ENCODE measurements at regions not wholly inside any gene's neighbourhood (a gene's known extent, or its start where the extent isn't known, plus 50 kb on each side); places are given as distances from the start of the nearest gene placed in this dataset.

DNA sequence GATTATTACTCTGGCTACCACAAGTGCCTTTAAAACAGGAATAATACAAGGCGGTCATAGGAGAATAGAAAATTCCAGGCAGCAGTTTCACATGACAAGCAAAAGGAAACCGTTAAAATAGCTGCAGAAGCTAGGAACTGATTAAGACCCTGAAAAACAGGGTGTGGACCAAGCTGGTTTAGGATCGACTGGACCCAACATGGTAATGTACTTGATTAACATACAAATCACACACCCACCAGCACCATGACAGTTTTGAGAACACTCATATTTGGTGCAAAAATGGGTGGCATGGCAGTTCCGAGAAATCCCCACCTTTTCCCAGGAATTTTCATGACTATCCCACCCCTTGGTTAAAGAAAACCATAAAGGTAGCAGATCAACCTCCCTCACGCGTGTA is 51.9 kb upstream of the TMEM163 start:
- no peak for DNase-seq (ENCODE audit: low spot score)

DNA sequence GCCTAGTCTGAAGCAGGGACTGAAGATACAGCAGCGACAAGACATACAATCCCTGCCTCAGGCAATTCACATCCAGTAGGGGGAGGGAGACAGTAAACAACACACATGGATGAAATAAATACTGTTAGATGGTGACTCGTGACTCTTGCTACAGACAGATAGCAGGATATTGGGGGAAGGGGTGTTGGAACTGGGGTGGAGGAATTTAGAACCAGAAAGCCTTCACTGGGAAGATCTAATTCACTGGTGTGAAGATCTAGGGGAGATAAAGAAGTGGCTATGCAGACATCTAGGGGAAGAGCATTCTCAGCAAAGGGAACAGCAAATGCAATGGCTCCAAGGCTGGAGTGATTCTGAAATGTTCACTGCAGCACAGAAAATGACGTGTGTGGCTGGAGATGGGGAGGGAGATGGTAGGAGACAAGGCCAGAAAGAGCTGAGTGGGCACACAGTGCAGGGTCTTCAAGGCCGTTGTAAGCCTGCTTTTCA is 52.6 kb upstream of the TMEM163 start:
- no peak for DNase-seq (ENCODE audit: low spot score)

DNA sequence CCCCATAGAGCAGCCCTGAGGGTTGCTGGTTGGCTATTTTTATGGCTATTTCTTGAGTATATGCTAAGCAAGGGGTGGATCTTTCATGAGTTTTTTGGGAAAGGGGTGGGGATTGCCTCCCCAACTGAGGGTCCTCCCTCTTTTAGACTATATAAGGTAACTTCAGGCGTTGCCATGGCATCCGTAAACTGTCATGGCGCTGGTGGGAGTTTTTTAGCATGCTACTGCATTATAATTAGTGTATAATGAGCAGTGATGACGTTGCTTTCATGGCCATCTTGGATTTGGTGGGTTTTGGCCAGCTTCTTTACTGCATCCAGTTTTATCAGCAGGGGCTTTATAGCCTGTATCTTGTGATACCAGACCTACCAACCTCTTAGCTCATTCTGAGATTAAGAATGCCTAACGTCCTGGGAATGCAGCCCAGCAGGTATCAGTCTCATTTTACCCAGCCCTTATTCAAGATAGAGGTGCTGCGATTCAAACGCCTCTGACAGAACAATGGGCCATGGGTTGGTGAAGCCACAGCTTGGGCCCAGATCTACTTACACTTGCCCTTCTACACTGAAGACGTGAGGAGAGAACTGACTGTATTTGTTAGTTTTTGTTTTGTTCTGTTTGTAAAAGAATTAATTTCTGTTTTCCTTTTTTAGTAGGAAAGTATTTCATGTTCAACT is 53.8 kb upstream of the TMEM163 start:
- no peak for DNase-seq (ENCODE audit: low spot score)

DNA sequence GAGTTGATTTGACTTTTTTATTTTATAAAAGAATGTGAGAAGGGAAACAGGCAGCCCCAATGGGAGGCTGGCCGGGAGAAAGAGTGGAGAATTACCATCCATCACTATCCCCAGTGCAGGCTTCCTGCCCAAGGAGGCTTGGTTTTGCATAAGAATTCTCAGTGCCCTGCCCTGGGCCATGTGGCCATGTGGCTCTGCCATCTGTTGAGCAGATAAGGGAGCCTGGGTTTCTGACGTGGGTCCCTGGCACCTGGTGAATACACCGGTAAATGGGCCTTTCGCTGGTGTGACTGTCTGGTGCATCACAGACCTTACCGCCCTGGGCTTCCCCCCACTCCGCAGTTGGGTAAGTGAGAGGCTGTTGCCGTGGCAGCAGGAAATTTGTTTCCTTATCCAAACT is 54.5 kb upstream of the TMEM163 start:
- no peak for DNase-seq (ENCODE audit: low spot score)

DNA sequence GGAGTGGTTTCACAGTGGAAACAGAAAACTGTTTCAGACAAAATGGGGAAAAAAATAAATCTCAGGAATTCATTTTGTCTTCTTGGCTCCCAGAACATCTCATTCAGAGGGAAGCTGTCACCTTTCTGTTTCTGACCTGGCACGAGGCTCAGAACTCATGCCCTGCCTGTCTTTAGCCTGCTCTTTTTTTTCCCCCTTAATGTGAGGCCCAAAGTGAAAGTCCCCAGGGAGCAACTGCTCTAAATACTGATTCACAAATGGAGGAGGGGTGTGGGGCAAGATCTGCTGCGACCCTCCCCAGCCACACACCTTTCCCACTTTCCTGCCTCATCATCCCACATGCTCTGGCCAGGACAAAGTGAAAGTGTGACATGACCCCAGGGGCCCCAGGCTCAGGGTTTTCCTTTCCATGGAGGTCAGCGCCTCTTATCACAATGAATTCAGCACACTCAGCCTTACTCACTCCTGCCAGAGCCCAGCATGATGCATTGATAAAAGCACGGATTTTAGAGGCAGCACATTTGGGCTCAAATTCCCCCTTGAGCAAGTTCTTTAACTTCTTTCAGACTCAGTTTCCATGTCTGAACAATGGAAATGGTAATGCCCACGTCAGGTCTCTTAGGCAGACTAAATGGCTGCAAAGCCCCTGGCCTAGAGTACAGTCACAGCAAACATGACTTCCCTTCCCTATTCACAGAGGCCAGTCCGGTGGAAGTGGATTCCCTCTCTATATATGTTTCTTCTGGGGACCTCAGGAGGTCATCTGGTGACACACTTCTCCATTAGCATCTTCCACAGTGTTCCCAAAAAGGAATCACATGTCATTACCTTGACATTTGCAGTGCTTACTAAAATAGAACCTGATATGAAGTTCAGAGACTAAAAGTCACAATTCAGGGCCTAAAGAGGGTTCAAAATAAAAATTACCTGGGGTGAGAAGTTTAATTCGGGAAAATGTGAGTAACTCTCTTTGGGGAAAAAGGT is 55.3 kb upstream of the TMEM163 start:
- DNase-seq (ENCODE audit: low spot score), result no peak

DNA sequence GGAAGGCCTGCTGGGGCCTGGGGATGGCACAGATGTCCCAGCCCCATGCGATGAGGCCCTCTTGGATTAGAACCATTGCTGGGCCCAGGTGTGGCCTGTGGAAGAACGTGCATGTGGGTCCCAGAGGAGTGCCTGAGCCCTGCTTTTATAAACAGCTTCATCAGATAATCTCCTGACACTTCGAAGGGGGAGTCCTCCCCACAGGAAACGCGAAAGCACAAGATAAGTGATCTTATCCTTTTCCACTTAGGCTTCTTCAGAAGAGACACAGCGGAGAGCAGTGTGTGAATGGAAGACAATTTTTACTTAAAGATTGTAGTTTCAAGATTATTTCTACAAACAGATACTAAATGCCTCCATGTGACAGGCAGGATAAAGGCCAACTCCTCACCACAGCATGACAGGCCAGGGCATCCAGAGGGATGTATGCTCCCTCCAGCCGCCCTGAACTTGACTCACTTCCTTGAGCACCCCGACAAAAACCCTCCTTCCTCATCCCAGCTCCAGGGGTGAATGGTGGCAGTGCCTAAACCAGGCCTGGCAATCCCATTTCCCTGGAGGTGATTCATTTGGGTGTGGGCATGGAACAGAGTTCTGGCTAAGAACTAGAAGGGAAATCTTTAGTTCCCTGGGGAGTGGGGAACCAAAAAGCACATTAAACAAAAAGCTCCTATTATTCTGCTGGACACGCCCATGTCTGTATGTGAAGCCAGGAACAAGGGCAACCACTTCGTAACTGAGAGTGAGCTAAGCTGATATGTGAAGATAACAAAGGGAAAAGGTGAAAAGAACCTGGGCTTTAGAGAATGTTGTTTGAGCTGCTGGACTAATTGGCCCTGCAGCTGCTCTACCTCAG is 56.2 kb upstream of the TMEM163 start:
- DNase-seq (ENCODE audit: low spot score), result no peak

DNA sequence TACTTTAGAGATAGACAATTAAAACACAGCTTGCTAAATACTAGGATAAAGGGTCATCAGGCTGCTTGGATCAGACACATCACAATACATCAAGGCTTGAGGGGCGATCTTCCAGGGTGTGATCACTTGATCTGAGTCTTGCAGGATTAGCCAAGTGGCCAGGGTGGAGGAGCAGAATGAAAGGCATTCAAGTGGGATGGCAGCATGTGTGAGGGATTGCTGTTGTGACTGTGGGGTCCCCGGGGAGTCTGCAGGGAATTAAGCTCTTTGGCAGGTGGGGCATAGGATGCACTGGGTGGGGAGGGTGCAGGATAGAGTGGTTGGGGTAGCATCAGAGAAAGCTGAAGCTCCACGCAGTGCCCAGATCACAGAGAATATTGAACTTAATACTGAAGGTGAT is 58.0 kb upstream of the TMEM163 start:
- no peak for DNase-seq (ENCODE audit: low spot score)

DNA sequence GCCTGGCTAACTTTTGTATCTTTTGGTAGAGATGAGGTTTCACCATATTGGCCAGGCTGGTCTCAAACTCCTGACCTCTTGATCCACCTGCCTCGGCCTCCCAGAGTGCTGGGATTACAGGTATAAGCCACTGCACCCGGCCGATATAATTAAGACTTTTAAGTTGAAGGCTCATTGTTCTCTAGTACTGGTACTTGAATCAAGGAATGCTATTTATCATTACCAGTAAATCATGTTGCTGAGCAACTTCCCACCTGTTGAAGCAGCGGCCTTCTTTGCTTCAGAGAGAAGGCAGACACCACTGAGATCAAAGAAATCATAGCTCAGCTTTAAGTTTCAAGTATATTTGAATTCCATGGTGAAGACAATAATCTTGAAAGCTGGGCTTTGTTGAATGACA is 58.8 kb upstream of the TMEM163 start:
- no peak for DNase-seq (ENCODE audit: low spot score)

DNA sequence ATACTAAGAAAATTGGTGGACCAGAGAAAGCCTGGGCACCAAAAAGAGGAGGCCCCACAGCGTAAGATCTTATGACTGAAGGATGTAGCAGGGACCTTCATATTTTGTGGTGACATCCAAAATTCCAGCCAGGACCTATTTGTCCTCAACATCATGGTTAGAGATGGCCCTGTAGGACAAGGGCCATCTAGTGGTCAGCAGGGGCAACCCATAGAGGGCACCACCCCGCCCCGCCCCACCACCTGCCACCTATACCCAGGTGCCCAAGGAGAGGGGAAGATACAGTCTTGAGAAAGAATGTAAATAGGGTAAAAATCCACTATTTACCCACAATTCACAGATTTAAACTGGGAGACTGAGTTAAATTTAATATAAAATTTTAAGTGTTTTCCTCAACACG is 59.6 kb upstream of the TMEM163 start:
- DNase-seq (ENCODE audit: low spot score), result no peak

DNA sequence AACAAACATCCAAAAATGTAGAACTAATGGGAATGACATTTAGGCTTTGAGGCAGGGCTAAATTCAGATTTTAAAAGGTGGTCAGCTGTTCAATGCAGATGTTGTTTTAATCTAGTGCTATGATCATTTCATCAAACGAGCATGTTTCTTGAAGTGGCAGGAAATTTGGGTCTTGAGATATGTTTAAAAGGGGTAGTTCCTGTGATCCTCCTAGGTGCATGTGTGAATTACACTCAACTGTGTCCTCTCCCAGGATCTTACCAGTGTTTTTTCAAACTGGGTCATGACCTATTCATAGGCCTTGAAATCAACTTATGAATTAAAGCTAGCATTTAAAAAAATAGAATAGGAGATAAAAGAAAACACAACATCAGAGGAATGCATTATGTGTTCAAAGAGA is 57.4 kb upstream of the ACMSD start:
- DNase-seq (ENCODE audit: low spot score), result no peak

DNA sequence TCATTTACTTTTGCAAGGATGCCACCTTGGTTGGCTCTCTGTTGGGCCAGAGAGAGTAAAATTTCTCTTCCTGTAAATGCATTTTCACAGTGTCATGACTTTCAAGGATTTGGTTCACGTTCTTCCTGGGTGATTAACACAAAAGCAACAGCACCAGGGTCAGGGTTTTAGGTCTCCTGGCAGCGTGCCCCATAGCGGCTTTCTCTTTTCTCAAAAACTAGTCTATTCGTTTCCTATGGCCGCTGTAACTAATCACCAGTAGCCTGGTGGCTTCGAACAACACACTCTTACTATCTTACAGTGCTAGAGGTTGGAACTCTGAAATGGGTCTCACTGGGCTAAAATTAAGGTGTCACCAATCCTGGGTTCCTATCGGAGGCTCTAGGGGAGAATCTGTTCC is 56.3 kb upstream of the ACMSD start:
- peak; percentile 14 for DNase-seq (ENCODE audit: low spot score)

DNA sequence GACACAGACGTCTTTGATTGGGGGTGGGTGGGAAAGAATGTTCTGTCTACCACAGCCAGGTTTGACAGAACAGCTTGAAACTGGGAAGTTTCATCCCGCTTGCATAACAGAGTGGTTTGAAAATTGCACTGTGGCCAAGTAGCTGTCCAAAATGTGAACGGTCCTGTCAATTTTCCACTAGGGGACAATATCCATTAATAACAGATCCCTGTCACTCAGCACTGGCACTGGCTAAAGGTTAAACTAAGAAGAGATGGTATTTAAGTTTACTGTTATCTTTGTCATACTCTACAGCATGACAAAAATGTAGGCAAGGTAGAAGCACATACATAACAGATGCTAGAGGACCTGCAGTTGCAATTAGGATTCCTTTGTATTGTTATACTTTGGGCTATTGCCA is 55.6 kb upstream of the ACMSD start:
- DNase-seq (ENCODE audit: low spot score), result no peak

DNA sequence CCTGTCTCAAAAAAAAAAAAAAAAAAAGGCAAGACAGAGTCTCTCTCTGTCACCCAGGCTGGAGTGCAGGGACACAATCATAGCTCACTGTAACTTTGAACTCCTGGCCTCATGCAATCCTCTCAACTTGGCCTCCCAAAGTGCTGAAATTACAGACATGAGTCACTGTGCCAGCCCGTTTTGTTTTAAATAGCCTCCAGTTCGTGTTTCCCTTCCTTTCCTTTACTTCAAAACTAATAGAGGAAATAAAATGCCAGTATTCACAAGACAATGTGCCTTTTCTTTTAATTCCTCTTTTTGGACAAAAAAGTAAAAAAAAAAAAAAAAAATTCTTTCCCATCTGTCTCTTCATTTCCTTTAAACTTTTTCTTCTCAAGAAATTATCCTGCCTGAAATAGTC is 54.5 kb upstream of the ACMSD start:
- DNase-seq (ENCODE audit: low spot score), result no peak

DNA sequence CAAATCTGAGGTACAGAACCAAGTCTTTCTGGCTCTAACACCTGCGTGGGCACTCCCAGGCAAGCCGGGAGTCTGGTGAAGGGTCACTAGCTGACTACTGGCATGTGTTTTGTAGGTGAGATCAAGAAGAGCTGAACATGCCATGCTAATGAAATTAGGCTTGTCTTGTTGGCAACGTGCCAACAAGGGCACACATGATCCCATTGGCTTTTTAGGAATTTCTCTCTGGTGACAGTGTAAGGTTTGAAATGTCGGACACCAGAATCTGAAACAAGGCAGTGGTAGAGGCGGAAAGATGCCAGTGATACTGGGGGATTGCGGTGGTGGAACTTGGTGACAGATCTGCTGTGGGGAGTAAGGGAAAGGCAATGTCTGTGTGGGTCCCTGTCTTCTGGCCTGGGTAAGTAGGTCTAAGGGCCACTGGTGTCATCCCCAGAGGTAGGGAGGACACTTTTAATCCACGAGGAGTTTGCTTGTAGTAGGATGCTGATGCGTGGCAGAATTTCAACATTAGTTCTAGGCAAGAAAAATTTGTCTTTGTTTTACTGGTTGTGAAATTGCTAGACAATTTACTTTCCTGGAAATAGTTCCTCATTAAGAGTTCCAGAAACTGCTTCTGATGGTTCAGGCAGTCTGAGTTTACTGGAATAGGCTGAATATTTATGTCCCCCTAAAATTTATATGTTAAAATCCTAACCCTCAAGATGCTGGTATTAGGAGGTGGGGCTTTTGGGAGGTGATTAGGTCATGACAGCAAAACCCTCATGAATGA is 52.6 kb upstream of the ACMSD start:
- DNase-seq (ENCODE audit: low spot score), result no peak

DNA sequence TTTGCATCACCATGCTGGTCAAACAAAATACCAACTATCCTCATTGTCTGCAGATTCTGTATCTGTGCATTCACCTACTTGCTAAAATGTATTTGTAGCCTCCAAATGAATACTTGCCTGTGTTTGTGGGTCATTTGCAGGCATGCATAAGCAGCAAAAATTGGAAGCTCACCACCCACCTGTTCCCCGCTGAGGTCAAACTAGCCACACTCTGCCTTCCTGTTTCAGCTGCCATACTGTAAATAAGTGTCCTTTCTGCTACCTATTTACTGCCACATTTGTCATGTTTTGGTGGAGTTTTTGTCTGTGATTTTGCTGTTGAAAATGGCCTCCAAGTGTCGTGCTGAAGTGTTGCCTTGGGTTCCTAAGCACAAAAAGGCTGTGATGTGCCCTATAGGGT is 50.0 kb upstream of the ACMSD start:
- DNase-seq (ENCODE audit: low spot score), result no peak
